Activated B cell treated with CpG ODN at 0.5 μM for 24 hours (primary cell): ENCODE measurements at regions not wholly inside any gene's neighbourhood (a gene's known extent, or its start where the extent isn't known, plus 50 kb on each side); places are given as distances from the start of the nearest gene placed in this dataset.

Experiments
- ATAC-seq: fragments of 200-7000 bp; cut with Tn5 transposase; one replicate; pipeline ENCODE4 v1.10.0; 2021; ENCODE audit warnings: low read depth, mild to moderate bottlenecking, moderate library complexity
- CTCF ChIA-PET: fragments of 350-600 bp; sonication (Branson Sonifier 250); formaldehyde crosslinking; loops from one replicate; lab custom pipeline; 2021; ENCODE audit warnings: antibody characterized with exemption; lab: Charles Lee
- POLR2A ChIA-PET: fragments of 350-600 bp; sonication (Branson Sonifier 250); formaldehyde crosslinking; loops from one replicate; lab custom pipeline; 2021; ENCODE audit warnings: antibody characterized with exemption; lab: Charles Lee
- DNase-seq: peaks from one replicate; pipeline ENCODE4 v3.0.0; 2022
- H3K27ac Mint-ChIP-seq: one replicate; pipeline ENCODE4 v1.8.0; 2020; ENCODE audit warnings: mixed read lengths
- H3K27me3 Mint-ChIP-seq: one replicate; pipeline ENCODE4 v1.8.0; 2021; ENCODE audit warnings: mixed read lengths
- H3K36me3 Mint-ChIP-seq: one replicate; pipeline ENCODE4 v1.8.0; 2021; ENCODE audit warnings: low read depth, mixed read lengths
- H3K4me1 Mint-ChIP-seq: one replicate; pipeline ENCODE4 v1.8.0; 2021; ENCODE audit warnings: mixed read lengths
- H3K4me3 Mint-ChIP-seq: one replicate; pipeline ENCODE4 v1.8.0; 2020; ENCODE audit warnings: mild to moderate bottlenecking, mixed read lengths
- H3K9me3 Mint-ChIP-seq: one replicate; pipeline ENCODE4 v1.8.0; 2020; ENCODE audit warnings: mixed read lengths
- intact Hi-C: fragments of 100-400 bp; cut with micrococcal nuclease; formaldehyde crosslinking; loops from one replicate; pipeline ENCODE4 v1.15.1; 2024
- TF ChIP-seq, protein P1 (sequence below): fragments of 200-600 bp; IDR thresholded peaks from one replicate; pipeline ENCODE4 v1.8.0; 2022; ENCODE audit warnings: antibody characterized with exemption, mild to moderate bottlenecking

DNA sequence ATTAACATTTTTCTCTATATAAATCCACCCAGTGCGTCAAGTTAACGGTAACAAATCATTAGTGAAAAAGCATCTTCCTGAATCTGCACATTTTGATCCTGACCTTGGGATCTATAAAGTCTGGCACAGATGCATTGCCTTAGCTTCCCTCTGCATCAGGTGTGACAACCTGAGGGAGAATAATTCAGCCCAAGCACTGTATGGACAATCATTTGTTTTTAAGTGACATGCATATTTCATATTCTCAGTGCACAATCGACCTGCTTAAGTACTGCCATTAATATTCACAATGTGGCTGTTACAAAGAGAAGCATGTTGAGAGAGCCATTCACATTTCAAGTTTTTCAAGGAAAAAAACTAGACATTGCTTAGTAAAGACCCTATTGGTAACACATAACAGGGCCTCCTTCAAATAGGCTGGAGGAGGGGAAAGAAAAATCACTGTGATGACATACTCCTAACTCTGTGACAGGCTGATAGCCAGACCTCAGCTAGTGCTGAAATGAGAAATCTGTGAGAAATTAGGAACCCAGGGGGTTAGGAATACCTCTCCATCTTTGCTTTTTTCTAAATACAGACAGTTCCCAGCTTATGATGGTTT, 505.3 kb upstream of the CDH5 start:
- CTCF ChIA-PET = no interaction called here
- no peak overlapping the region for H3K27ac Mint-ChIP-seq
- no peak for ATAC-seq

GRCh38 chr16:65855171-65856145, 511.0 kb upstream of the CDH5 start:
- TF ChIP-seq, protein P1, sequence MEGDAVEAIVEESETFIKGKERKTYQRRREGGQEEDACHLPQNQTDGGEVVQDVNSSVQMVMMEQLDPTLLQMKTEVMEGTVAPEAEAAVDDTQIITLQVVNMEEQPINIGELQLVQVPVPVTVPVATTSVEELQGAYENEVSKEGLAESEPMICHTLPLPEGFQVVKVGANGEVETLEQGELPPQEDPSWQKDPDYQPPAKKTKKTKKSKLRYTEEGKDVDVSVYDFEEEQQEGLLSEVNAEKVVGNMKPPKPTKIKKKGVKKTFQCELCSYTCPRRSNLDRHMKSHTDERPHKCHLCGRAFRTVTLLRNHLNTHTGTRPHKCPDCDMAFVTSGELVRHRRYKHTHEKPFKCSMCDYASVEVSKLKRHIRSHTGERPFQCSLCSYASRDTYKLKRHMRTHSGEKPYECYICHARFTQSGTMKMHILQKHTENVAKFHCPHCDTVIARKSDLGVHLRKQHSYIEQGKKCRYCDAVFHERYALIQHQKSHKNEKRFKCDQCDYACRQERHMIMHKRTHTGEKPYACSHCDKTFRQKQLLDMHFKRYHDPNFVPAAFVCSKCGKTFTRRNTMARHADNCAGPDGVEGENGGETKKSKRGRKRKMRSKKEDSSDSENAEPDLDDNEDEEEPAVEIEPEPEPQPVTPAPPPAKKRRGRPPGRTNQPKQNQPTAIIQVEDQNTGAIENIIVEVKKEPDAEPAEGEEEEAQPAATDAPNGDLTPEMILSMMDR = no peak
- POLR2A ChIA-PET = no interaction called here
- CTCF ChIA-PET = no interaction called here

More for the DNA sequence above, 505.3 kb upstream of the CDH5 start:
- Mint-ChIP-seq H3K4me1 (no peaks in the 10 kb centered on the region), H3K9me3 (peaks cover 4% of the 10 kb centered on the region), H3K4me3 (no peak overlapping the region), H3K27me3 (no peaks in the 10 kb centered on the region), H3K36me3 (no peaks in the 10 kb centered on the region)
- intact Hi-C loops = no loop called here
- TF ChIP-seq, protein P1 = no peak
- no peak for DNase-seq
- POLR2A ChIA-PET = no interaction called here

DNA sequence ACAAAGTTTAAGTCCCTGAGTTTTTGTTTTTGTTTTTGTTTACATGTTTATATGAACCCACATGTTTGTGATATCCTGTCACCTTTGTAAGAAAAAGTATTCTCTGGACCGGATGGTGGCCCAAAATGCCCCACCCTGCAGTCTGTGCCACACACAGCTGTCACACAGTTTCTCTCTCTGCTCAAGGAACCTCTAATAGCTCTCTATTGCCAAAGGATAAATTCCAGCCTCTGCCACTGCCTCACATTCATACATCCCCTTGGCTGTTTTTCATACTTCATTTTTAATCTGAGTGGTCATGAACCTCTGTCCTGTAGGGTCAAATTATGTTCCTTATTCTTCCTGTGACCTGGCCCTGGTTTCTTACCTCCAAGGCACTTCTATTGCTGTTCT, 520.3 kb upstream of the CDH5 start:
- POLR2A ChIA-PET = no interaction called here
- TF ChIP-seq, protein P1 = no peak
- CTCF ChIA-PET = no interaction called here
- H3K9me3 Mint-ChIP-seq = no peaks in the 10 kb centered on the region
- H3K4me3 Mint-ChIP-seq = no peak overlapping the region
- DNase-seq = no peak
- no peak for ATAC-seq
- H3K36me3 Mint-ChIP-seq = no peaks in the 10 kb centered on the region
- H3K4me1 Mint-ChIP-seq = no peaks in the 10 kb centered on the region
- H3K27ac Mint-ChIP-seq = no peak overlapping the region
- H3K27me3 Mint-ChIP-seq = no peaks in the 10 kb centered on the region
- intact Hi-C loops = no loop called here

More at GRCh38 chr16:65855171-65856145, 511.0 kb upstream of the CDH5 start:
- Mint-ChIP-seq H3K27me3 (no peaks in the 10 kb centered on the region), H3K9me3 (peaks cover 9% of the 10 kb centered on the region), H3K36me3 (no peaks in the 10 kb centered on the region), H3K27ac (no peak overlapping the region), H3K4me1 (no peaks in the 10 kb centered on the region), H3K4me3 (no peak overlapping the region)
- ATAC-seq = no peak
- intact Hi-C loops = no loop called here
- DNase-seq = no peak

DNA sequence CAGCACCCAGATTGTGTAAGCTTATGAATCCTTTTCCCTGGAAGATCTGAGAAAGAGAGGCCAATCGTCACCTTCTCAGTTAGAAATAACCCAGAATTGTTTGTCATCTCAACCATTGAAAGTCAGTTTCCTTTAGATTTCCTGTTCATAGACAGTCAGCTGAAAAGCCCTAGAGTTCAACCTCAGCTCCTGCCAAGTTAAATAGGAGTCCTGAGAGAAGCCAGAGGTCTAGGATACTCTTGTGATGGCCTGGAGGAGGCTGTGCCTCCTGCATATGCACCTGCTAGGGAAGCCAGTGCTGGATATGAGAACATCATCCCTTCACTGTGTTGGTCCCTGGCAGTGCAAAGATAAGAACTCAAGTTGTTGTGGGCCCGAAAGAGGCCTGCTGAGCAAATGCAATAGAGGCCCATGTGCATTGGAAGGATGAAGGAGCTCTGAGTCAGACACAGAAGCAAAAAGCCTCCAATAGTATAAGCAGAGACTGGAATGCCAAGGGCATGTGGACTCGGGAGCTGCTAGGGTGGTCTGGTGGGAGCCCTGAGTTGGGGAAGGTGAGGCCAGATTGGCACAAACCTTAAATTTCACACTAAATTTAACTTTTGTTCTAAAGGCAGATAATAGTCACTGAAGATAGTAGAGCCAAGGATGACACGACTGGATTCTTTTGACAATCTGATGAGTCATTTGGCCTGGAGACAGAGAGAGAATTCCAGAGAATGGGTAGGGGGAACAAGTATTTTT, 520.9 kb upstream of the CDH5 start:
- ATAC-seq (no peak), DNase-seq (no peak)
- Mint-ChIP-seq H3K36me3 (no peaks in the 10 kb centered on the region), H3K4me3 (no peak overlapping the region), H3K9me3 (no peaks in the 10 kb centered on the region), H3K27ac (no peak overlapping the region), H3K4me1 (no peaks in the 10 kb centered on the region), H3K27me3 (no peaks in the 10 kb centered on the region)
- POLR2A ChIA-PET = no interaction called here
- intact Hi-C loops = no loop called here
- TF ChIP-seq, protein P1 = no peak
- CTCF ChIA-PET = no interaction called here

DNA sequence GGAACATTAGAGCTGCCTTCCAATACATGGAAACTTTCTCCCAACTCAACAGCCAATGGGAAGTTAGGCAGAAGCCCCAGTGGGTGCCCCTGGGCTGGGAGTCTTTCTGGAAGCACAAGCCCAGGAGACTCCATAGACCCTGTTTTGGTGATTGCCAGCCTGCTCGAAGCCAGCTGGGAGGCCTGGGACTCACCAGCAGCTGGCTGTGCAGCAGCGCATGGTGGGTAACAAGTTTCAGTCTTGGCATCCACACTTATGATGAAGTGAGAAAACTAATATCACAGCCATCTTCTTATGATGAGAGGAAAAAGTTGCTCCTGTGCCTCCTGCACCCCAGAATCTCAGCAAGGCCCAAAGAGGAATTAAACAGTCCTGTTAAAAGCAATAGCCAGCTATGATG, 522.5 kb upstream of the CDH5 start:
- no peak for DNase-seq
- intact Hi-C loops = no loop called here
- TF ChIP-seq, protein P1 = no peak
- Mint-ChIP-seq H3K36me3 (no peaks in the 10 kb centered on the region), H3K9me3 (no peaks in the 10 kb centered on the region), H3K4me1 (no peaks in the 10 kb centered on the region), H3K27ac (no peak overlapping the region), H3K27me3 (no peaks in the 10 kb centered on the region), H3K4me3 (no peak overlapping the region)
- CTCF ChIA-PET = no interaction called here
- POLR2A ChIA-PET = no interaction called here
- no peak for ATAC-seq
